PC-9 (cell line): ENCODE measurements at regions not wholly inside any gene's neighbourhood (a gene's known extent, or its start where the extent isn't known, plus 50 kb on each side); places are given as distances from the start of the nearest gene placed in this dataset.

Source experiments
- BruUV-seq: library from RNA; stranded (reverse); fragments of 400-500 nt; replicated peaks from 2 replicates; lab custom pipeline; 2021; lab: Mats Ljungman, UMichigan
- CTCF ChIA-PET: fragments of 300-600 bp; sonication (Branson Sonifier 250); formaldehyde crosslinking; loops from one replicate; lab custom pipeline; 2022; ENCODE audit warnings: antibody characterized with exemption; lab: Charles Lee
- POLR2A ChIA-PET: fragments of 300-600 bp; sonication (Branson Sonifier 250); formaldehyde crosslinking; loops from one replicate; lab custom pipeline; 2022; ENCODE audit warnings: antibody characterized with exemption; ENCODE audit not compliant: unreplicated experiment; lab: Charles Lee
- DNase-seq, 2 experiments: peaks; one replicate each; pipeline versions ENCODE4 v3.0.0 to v3.0.0-alpha.2; 2015 to 2022; ENCODE audit warnings: mixed read lengths in 1 of 2
- H2AFZ ChIP-seq: fragments of 200-600 bp; sonication (generic); 2 replicates; pipeline ENCODE4 v1.8.1; 2017; ENCODE audit warnings: antibody characterized with exemption
- H3F3A ChIP-seq: fragments of 200-600 bp; sonication (generic); 2 replicates; pipeline ENCODE4 v1.8.1; 2017; ENCODE audit warnings: antibody characterized with exemption, mild to moderate bottlenecking, low read depth; ENCODE audit not compliant: insufficient read depth
- H3K27ac ChIP-seq: fragments of 200-600 bp; sonication (generic); 2 replicates; pipeline ENCODE4 v1.6.1; 2016; ENCODE audit warnings: mixed run types
- H3K27me3 ChIP-seq: fragments of 200-600 bp; sonication (generic); 2 replicates; pipeline ENCODE4 v1.6.1; 2016; ENCODE audit warnings: low read depth, mixed run types; ENCODE audit not compliant: insufficient read depth
- H3K36me3 ChIP-seq: fragments of 200-600 bp; sonication (generic); 2 replicates; pipeline ENCODE4 v1.6.1; 2016; ENCODE audit warnings: low read depth, mixed run types
- H3K4me1 ChIP-seq: fragments of 200-600 bp; sonication (generic); replicated peaks from 2 replicates; pipeline ENCODE4 v1.6.1; 2016; ENCODE audit warnings: mixed run types; ENCODE audit not compliant: insufficient read depth
- H3K4me2 ChIP-seq: fragments of 200-600 bp; sonication (generic); 2 replicates; pipeline ENCODE4 v1.6.1; 2017; ENCODE audit warnings: mixed run types
- H3K4me3 ChIP-seq: fragments of 200-600 bp; sonication (generic); 2 replicates; pipeline ENCODE4 v1.6.1; 2016; ENCODE audit warnings: mixed run types
- H3K79me2 ChIP-seq: fragments of 200-600 bp; sonication (generic); 2 replicates; pipeline ENCODE4 v1.6.1; 2017; ENCODE audit warnings: low read depth, mixed run types
- H3K9me2 ChIP-seq: fragments of 200-600 bp; sonication (generic); 2 replicates; pipeline ENCODE4 v1.8.1; 2017; ENCODE audit warnings: mild to moderate bottlenecking; ENCODE audit not compliant: insufficient read depth
- H3K9me3 ChIP-seq: fragments of 200-600 bp; sonication (generic); 2 replicates; pipeline ENCODE4 v1.8.1; 2016; ENCODE audit warnings: low read depth; ENCODE audit not compliant: insufficient read depth
- H4K20me1 ChIP-seq: fragments of 200-600 bp; sonication (generic); 2 replicates; pipeline ENCODE4 v1.8.1; 2017; ENCODE audit not compliant: insufficient read depth
- EZH2 ChIP-seq: fragments of 200-600 bp; sonication (generic); IDR thresholded peaks from 2 replicates; pipeline ENCODE4 v1.8.0; 2017; ENCODE audit warnings: antibody characterized with exemption, low read depth
- intact Hi-C: fragments of 100-400 bp; cut with micrococcal nuclease; formaldehyde crosslinking; loops from one replicate; pipeline ENCODE4 v1.10.0; 2022; ENCODE audit not compliant: unreplicated experiment
- TF ChIP-seq, protein P1 (sequence below): fragments of 200-600 bp; sonication (generic); conservative IDR thresholded peaks from 2 replicates; pipeline ENCODE4 v1.6.1; 2017; ENCODE audit warnings: mixed run types, antibody characterized with exemption, mild to moderate bottlenecking, moderate library complexity

DNA sequence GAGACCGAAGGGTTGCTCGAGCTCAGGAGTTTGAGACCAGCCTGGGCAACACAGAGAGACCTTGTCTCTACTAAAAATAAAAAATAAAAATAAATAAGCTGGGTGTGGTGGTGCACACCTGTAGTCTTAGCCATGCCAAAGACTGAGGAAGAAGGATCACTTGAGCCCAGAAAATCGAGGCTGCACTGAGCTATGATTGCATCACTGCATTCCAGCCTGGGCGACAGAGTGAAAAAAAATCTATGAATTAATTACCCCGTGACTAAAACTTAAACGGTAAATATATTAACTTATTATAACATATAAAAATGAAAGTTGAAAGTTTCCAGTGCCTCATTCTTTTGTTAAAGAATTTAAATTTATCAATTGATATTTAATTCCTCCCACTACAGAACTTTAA, 273.7 kb downstream of the KLF12 start:
- Histone ChIP-seq H3K9me2 (no peaks in the 10 kb centered on the region), H4K20me1 (no peaks in the 10 kb centered on the region), H3K27me3 (no peaks in the 10 kb centered on the region), H3K4me2 (no peak overlapping the region), H3F3A (no peaks in the 10 kb centered on the region), H3K27ac (no peak overlapping the region), H3K4me3 (no peak overlapping the region), H3K36me3 (no peaks in the 10 kb centered on the region), H3K79me2 (no peaks in the 10 kb centered on the region), H2AFZ (no peak overlapping the region), H3K9me3 (no peaks in the 10 kb centered on the region), H3K4me1 (no peaks in the 10 kb centered on the region)
- intact Hi-C loops, result no loop called here
- no TSS peak for BruUV-seq
- no peak for DNase-seq
- ChIA-PET POLR2A (no interaction called here), CTCF (no interaction called here)
- TF ChIP-seq, protein P1, sequence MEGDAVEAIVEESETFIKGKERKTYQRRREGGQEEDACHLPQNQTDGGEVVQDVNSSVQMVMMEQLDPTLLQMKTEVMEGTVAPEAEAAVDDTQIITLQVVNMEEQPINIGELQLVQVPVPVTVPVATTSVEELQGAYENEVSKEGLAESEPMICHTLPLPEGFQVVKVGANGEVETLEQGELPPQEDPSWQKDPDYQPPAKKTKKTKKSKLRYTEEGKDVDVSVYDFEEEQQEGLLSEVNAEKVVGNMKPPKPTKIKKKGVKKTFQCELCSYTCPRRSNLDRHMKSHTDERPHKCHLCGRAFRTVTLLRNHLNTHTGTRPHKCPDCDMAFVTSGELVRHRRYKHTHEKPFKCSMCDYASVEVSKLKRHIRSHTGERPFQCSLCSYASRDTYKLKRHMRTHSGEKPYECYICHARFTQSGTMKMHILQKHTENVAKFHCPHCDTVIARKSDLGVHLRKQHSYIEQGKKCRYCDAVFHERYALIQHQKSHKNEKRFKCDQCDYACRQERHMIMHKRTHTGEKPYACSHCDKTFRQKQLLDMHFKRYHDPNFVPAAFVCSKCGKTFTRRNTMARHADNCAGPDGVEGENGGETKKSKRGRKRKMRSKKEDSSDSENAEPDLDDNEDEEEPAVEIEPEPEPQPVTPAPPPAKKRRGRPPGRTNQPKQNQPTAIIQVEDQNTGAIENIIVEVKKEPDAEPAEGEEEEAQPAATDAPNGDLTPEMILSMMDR, result no peak
- TF ChIP-seq EZH2, result no peak

DNA sequence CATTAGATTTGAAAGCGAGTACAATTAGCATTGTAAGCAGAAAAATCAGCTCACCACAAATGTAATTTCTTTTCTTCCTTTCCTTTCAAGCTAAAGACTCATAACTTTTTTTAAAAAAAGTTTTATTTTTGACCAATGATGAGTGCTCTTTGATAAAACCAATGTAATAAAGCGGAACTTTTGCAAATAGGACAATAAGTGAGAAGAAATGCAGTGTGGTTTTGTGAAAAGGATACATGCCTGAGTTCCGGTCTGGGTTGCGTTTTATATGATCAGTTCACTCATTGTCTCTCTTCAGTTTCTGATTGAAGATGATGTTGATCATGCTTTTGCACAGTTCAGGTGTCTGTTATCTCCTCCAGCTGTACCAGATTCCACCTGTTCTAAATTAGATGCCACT, 274.4 kb downstream of the KLF12 start:
- ChIA-PET POLR2A (no interaction called here), CTCF (no interaction called here)

DNA sequence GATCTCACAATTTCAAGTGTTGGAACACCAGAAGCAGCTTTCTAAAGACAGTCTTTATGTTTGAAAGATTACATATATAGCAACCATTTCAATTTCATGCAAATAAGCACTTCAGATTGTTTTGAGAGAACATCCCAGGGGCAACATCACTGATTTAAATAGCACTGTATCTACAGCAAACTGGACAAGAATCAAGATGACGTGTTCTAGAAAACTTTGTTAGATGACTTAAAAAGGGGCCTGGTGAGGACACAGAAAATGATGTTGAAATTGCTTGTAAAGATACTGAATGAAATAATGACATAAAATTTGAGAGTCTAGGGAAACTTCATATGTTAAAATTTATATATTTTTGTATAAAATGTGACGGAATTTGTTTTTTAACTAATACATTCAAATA, 277.1 kb downstream of the KLF12 start:
- H3K4me3 ChIP-seq, result no peak overlapping the region
- POLR2A ChIA-PET, result no interaction called here

More for the DNA sequence above, 274.4 kb downstream of the KLF12 start:
- Histone ChIP-seq H3K4me2 (no peak overlapping the region), H3F3A (no peaks in the 10 kb centered on the region), H4K20me1 (no peaks in the 10 kb centered on the region), H3K36me3 (no peaks in the 10 kb centered on the region), H3K4me3 (no peak overlapping the region), H3K27ac (no peak overlapping the region), H3K27me3 (no peaks in the 10 kb centered on the region), H3K4me1 (no peaks in the 10 kb centered on the region), H2AFZ (0 out of 2 replicates have a peak overlapping the region, but pooled peaks have one; percentile 22), H3K9me3 (no peaks in the 10 kb centered on the region), H3K79me2 (no peaks in the 10 kb centered on the region), H3K9me2 (no peaks in the 10 kb centered on the region)
- TF ChIP-seq EZH2, result no peak
- TF ChIP-seq, protein P1, result no peak
- DNase-seq, result no peak
- intact Hi-C loops, result no loop called here
- no TSS peak for BruUV-seq

More for the DNA sequence above, 277.1 kb downstream of the KLF12 start:
- intact Hi-C loops, result no loop called here
- no peaks in the 10 kb centered on the region for H3K79me2 ChIP-seq
- H3K27ac ChIP-seq, result no peak overlapping the region
- H3K9me3 ChIP-seq, result no peaks in the 10 kb centered on the region
- H3K36me3 ChIP-seq, result no peaks in the 10 kb centered on the region
- no peaks in the 10 kb centered on the region for H3K4me1 ChIP-seq
- TF ChIP-seq, protein P1, result no peak
- TF ChIP-seq EZH2, result no peak
- CTCF ChIA-PET, result no interaction called here
- no peaks in the 10 kb centered on the region for H3F3A ChIP-seq
- no peak for DNase-seq
- no TSS peak for BruUV-seq
- no peak overlapping the region for H3K4me2 ChIP-seq
- no peaks in the 10 kb centered on the region for H3K27me3 ChIP-seq
- no peak overlapping the region for H2AFZ ChIP-seq
- no peaks in the 10 kb centered on the region for H3K9me2 ChIP-seq
- no peaks in the 10 kb centered on the region for H4K20me1 ChIP-seq
